ENCODE measurements at regions not wholly inside any gene's neighbourhood (a gene's known extent, or its start where the extent isn't known, plus 50 kb on each side); places are given as distances from the start of the nearest gene placed in this dataset.
"Not testable (repeated sequence)": the region's sequence is repeated elsewhere in the genome, so short reads cannot be mapped to it uniquely, and the experiment has no call there.

DNA sequence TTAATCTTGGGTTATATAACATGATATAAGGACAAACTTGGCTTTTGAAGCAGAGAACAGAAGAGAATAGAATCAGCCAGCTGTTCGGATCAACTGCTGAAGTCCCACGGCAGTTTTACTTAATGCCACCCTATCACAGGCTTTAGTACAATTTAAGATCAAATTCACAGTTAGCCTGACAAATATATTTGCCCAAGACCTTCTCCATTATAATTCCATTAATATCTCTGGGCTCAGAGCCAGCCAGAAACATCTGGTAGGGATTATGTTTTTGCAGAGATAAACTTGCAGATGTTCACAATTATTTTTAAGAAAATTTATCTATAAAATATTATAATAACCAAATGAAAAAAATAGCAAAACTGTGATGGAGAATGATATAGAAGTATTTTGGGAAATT, 381.4 kb downstream of the RAD51AP2 start:
- Mint-ChIP-seq H3K36me3 (no peaks in the 10 kb centered on the region), H3K4me1 (peaks cover 8% of the 10 kb centered on the region), H3K9me3 (no peaks in the 10 kb centered on the region), H3K27ac (no peak overlapping the region), H3K4me3 (no peak overlapping the region), H3K27me3 (ENCODE audit: low read depth) (peaks cover 18% of the 10 kb centered on the region)
- TF ChIP-seq, protein P1, sequence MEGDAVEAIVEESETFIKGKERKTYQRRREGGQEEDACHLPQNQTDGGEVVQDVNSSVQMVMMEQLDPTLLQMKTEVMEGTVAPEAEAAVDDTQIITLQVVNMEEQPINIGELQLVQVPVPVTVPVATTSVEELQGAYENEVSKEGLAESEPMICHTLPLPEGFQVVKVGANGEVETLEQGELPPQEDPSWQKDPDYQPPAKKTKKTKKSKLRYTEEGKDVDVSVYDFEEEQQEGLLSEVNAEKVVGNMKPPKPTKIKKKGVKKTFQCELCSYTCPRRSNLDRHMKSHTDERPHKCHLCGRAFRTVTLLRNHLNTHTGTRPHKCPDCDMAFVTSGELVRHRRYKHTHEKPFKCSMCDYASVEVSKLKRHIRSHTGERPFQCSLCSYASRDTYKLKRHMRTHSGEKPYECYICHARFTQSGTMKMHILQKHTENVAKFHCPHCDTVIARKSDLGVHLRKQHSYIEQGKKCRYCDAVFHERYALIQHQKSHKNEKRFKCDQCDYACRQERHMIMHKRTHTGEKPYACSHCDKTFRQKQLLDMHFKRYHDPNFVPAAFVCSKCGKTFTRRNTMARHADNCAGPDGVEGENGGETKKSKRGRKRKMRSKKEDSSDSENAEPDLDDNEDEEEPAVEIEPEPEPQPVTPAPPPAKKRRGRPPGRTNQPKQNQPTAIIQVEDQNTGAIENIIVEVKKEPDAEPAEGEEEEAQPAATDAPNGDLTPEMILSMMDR (IDR thresholded peaks at IDR 0.05; ENCODE audit: unreplicated experiment): no peak
- no peak for DNase-seq (ENCODE audit: low spot score in 2 of 2, unreplicated experiment in 2 of 2)

DNA sequence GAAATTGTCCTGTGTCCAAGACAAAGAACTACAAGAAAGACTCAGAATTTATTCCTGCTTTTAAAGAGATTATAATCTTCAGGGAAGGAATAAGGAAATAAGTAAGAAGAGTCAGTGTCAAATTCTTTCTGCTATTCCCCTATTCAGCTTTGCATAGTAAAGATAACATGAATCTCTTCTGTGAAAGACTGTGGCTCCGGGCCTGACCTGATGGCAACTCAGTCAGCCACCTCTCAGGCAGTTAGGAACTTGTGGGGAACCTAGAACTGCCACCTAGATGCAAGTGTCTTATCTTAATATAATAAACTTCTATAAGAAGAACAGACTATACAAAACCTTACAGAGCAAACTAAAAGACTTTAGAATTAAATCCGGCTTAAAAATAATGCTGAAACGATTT, 382.0 kb downstream of the RAD51AP2 start:
- Mint-ChIP-seq H3K4me3 (no peak overlapping the region), H3K27me3 (ENCODE audit: low read depth) (peaks cover 18% of the 10 kb centered on the region), H3K27ac (no peak overlapping the region), H3K9me3 (no peaks in the 10 kb centered on the region), H3K4me1 (peaks cover 8% of the 10 kb centered on the region), H3K36me3 (no peaks in the 10 kb centered on the region)
- TF ChIP-seq, protein P1 (IDR thresholded peaks at IDR 0.05; ENCODE audit: unreplicated experiment): no peak
- no peak for DNase-seq (ENCODE audit: low spot score in 2 of 2, unreplicated experiment in 2 of 2)

DNA sequence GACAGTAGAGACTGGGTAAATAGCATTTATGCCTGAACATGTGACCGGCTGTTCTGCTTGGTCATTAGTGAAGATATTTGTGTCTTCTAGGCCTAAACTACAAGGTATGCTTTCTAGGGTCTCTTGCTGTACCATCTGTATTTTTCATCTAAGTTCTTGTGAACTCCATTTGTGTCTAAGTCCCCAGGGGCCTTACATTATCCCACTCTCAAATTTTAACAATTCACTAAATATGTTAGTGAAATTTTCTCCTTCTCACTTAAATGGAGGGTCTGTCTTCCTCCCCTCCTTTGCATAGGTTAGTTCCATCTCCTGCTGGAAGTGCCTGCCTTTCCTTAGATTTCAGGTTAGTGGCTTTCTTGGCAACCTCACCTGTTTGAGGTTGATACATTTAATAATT, 382.6 kb downstream of the RAD51AP2 start:
- Mint-ChIP-seq H3K27ac (no peak overlapping the region), H3K4me1 (peaks cover 8% of the 10 kb centered on the region), H3K4me3 (no peak overlapping the region), H3K36me3 (no peaks in the 10 kb centered on the region), H3K27me3 (ENCODE audit: low read depth) (peaks cover 16% of the 10 kb centered on the region), H3K9me3 (no peaks in the 10 kb centered on the region)
- no peak for DNase-seq (ENCODE audit: low spot score in 2 of 2, unreplicated experiment in 2 of 2)
- TF ChIP-seq, protein P1 (IDR thresholded peaks at IDR 0.05; ENCODE audit: unreplicated experiment): no peak

DNA sequence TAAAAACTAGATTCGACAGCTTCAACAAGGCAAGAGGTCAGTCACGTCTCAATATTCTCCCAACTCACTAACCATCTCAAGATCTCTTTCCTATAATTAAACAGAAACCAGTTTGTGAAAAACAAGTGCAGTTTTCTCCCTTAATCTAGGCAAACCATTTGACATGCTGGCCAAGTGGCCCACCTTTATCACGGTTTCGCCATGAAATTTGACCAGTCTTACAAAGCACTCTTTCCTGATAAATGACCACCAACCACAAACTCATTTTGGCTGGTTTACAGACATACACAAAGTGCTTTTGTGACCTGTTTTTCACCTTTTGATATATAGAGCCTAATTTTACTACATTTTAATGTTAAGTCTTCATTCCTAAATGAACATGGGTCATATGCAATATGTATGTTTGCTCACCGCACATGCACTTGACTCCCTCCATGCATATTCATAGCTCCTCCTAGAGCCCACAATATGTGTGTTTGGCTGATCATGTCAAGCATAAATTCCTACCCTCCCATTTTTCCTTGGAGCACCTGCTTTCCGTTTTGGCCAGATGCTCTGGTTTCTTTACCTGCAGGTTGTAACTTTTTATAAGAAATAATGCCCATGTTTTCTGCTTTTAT, 385.1 kb downstream of the RAD51AP2 start:
- Mint-ChIP-seq H3K9me3 (no peaks in the 10 kb centered on the region), H3K4me3 (no peak overlapping the region), H3K36me3 (no peaks in the 10 kb centered on the region), H3K4me1 (peaks cover 8% of the 10 kb centered on the region), H3K27me3 (ENCODE audit: low read depth) (peaks cover under 1% of the 10 kb centered on the region), H3K27ac (no peak overlapping the region)
- TF ChIP-seq, protein P1 (IDR thresholded peaks at IDR 0.05; ENCODE audit: unreplicated experiment): no peak
- no peak for DNase-seq (ENCODE audit: low spot score in 2 of 2, unreplicated experiment in 2 of 2)

DNA sequence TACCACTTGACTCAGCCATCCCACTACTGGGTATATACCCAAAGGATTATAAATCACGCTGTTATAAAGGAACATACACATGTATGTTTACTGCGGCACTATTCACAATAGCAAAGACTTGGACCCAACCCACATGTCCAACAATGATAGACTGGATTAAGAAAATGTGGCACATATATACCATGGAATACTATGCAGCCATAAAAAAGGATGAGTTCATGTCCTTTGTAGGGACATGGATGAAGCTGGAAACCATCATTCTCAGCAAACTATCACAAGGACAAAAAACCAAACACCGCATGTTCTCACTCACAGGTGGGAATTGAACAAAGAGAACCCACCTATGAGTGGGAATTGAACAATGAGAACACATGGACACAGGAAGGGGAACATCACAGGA, 387.6 kb downstream of the RAD51AP2 start:
- DNase-seq (ENCODE audit: low spot score in 2 of 2, unreplicated experiment in 2 of 2); H3K9me3 Mint-ChIP-seq; H3K27ac Mint-ChIP-seq; H3K36me3 Mint-ChIP-seq; H3K27me3 Mint-ChIP-seq (ENCODE audit: low read depth); H3K4me3 Mint-ChIP-seq; H3K4me1 Mint-ChIP-seq: not testable (repeated sequence)

DNA sequence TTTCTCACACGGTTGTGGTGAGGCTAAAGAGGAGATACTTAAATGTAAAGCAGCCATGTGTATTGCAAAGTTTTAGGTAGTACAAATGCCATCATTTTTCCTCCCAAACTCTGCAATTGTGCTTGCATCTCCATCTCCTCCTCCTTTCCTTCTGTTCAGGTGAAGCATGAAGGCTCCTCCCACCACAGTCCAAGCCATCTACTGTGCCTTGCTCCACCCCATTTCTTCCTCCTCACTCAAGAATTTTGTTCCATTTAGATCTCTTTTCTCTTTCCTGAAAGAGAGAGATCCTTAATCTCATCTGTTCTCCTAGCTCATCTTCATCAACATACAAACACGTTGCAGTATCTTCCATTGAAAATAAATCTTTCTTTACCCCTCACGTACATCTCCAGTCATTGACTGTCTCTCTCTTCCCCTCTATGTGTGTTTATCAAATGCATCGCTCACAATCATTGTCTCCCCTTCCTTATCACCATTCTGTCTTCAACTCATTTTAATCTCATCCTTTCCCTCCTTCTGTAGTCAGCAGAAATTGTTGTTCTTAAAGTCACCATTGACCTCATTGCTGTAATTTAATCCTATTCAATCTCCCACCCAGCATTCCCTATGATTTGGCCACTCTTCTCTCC, 392.1 kb downstream of the RAD51AP2 start:
- Mint-ChIP-seq H3K9me3 (no peaks in the 10 kb centered on the region), H3K27ac (no peak overlapping the region), H3K4me3 (no peak overlapping the region), H3K4me1 (no peaks in the 10 kb centered on the region), H3K27me3 (ENCODE audit: low read depth) (peaks cover 20% of the 10 kb centered on the region), H3K36me3 (no peaks in the 10 kb centered on the region)
- TF ChIP-seq, protein P1 (IDR thresholded peaks at IDR 0.05; ENCODE audit: unreplicated experiment): no peak
- no peak for DNase-seq (ENCODE audit: low spot score in 2 of 2, unreplicated experiment in 2 of 2)
